GM12873 (cell line): ENCODE measurements at regions not wholly inside any gene's neighbourhood (a gene's known extent, or its start where the extent isn't known, plus 50 kb on each side); places are given as distances from the start of the nearest gene placed in this dataset.

Experiments used
- CTCF ChIP-seq: IDR thresholded peaks from 2 replicates; pipeline ENCODE4 v1.5.1; 2012; ENCODE audit warnings: low read depth, mild to moderate bottlenecking, moderate library complexity, low read length, control low read depth; ENCODE audit not compliant: insufficient read depth; ENCODE audit errors: missing control alignments

DNA sequence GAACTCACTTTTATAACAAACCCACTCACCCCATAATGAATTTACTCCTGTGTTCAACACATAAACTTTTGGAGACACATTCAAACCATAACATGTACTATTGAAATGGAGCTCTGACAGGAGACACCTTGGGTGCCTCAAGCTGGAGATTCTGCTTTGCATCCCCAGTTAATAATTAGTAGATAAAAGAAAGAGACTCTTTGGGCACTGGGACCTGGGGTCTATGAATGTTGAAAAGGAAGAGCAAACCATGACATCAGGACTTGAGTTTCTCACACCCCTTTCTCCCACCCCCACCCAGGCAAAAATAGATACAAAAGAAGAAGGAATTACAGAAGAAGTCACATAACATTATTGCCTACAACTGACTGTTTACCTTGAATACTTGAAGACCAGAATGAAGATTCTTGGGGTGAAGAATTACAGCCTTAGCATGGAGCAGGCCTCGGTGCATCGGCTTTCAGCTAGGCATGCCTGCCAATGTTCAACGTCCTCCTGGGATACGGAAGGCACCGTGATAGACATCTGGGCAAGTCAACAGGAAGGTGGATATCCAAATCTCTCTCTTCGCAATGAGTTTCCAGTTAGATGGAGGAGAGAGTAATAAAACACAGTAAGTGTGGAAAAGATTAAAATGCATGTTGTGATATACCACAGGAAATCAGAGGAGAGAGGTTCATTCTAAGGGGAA lies 316.0 kb downstream of the TRIML1 start:
- TF ChIP-seq CTCF: no peak

DNA sequence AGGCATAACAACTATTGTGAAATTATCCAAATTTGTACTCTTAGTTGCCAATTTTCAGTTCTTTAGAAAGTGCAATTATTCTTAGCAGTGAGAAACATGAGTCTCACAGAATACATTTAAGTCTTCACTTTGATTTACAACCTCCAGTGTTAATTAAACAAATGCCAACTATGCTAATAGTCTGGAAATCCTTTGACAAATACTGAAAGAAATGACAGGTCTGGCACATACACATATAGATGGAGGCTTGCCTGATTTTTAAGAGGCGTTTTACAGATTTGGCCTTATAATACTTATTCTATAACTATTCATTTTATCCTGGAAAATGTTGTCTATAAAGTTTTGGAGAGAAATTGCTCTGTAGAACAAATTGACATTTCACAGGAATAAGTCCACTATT lies 320.1 kb downstream of the TRIML1 start:
- TF ChIP-seq CTCF: no peak

DNA sequence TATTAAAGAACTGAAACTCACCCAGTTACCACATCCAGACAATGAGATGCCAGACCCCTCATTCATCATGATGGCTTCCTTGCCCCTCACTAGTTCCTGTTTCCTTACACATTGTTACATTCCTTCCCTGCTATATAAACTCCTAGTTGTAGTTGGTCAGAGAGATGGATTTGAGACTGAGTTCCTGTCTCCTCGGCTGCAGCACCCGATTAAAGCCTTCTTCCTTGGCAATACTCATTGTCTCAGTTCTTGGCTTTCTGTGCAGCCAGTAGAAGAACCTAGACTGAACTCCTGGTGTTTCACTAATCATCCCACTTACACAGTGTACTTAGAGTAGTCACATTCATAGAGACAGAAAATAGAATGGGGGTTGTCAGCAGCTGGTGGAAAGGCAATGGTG lies 324.7 kb downstream of the TRIML1 start:
- TF ChIP-seq CTCF: no peak

DNA sequence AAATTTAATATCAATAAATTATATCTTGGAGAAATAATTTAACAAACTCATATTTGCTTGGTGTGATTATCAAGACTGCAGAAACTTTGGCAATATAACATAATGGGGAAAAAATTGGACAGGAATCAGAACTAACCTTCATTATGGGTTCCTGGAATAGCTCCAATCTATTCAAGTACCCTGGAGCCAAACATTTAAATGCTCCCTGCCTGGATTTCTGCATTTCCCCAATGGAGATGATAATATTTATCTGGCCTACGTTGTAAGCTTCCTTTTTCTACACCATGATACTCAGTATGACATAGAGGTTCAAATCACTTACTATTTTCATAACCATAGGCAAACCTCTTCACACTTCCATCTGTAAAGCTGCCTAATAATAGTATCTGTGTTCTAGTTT lies 326.8 kb downstream of the TRIML1 start:
- TF ChIP-seq CTCF: no peak

- TF ChIP-seq CTCF: no peak
Measured at GRCh38 chr4:188484256-188484655, 345.0 kb downstream of the TRIML1 start.

DNA sequence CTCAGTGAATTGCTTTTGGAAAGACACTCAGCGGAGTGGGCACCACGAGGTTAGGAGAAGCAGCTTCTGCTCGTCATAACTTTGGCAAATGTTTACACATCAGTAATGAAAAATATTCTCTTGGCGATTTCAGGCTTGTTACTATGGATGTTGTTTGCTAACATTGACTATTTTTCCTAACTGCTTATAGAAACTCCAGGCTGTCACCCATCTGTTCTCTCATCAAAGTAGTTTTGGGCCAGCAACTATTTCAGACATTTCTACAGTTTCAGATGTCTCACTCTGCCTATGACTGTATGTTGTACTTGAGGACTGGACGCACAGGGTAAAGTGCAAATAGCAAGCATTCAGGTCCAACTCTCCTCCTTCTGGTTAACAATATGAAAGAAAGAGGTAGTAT lies 346.7 kb downstream of the TRIML1 start:
- TF ChIP-seq CTCF: no peak

DNA sequence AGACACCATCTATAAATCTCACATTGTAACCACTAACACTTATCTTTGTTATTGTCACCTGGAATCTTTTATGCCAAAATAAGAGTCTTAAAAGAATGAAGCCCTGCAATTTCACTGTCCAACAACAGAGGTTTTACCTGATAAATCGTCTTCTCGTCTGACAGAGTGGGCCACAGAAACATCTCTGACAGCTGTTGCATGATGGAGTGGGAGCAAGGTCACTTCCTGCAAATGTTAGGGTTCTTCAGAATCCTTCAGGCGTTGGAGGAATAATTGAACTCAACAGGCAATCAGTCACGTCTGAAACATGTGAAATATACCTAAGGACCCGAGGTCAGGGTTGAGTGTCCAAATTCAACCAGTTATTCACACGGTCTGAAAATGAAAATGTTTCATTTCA lies 353.6 kb downstream of the TRIML1 start:
- no peak for TF ChIP-seq CTCF
